ENCODE measurements at regions not wholly inside any gene's neighbourhood (a gene's known extent, or its start where the extent isn't known, plus 50 kb on each side); places are given as distances from the start of the nearest gene placed in this dataset.

DNA sequence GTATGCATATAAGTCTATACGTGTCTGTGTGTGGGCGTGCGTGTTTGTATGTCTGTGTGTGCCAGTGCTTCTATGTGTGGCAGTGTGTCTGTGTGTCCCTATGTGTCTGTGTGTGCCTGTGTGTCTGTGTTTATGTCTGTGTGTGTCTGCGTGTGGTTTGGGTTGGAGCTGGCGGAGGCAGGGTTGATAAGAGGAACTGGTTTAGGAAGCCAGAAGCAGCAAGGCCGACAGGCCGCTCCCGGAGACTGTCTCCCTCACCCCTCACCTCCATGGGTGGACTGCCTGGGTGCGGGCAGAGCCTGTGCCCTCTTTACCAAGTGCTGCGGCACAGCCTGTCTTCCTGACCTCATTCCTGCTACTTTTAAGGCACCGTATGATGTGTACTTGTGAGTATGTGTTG is 327.1 kb upstream of the B3GAT1 start:
- Histone ChIP-seq H3K4me1 (no peaks in the 10 kb centered on the region), H3K27me3 (no peaks in the 10 kb centered on the region), H3K27ac (no peak overlapping the region), H3K9me3 (no peaks in the 10 kb centered on the region), H3K36me3 (no peaks in the 10 kb centered on the region), H3K4me3 (no peak overlapping the region)
- intact Hi-C loops (cut with DNase I) = no loop called here
- no peak for DNase-seq (ENCODE audit: extremely low spot score in 2 of 2)
- TF ChIP-seq POLR2A (IDR thresholded peaks at IDR 0.05) = no peak
- TF ChIP-seq POLR2AphosphoS5 (IDR thresholded peaks at IDR 0.05; ENCODE audit: insufficient read depth in 1 of 2, low read depth in 1 of 2) = no peak
- TF ChIP-seq, protein P1, sequence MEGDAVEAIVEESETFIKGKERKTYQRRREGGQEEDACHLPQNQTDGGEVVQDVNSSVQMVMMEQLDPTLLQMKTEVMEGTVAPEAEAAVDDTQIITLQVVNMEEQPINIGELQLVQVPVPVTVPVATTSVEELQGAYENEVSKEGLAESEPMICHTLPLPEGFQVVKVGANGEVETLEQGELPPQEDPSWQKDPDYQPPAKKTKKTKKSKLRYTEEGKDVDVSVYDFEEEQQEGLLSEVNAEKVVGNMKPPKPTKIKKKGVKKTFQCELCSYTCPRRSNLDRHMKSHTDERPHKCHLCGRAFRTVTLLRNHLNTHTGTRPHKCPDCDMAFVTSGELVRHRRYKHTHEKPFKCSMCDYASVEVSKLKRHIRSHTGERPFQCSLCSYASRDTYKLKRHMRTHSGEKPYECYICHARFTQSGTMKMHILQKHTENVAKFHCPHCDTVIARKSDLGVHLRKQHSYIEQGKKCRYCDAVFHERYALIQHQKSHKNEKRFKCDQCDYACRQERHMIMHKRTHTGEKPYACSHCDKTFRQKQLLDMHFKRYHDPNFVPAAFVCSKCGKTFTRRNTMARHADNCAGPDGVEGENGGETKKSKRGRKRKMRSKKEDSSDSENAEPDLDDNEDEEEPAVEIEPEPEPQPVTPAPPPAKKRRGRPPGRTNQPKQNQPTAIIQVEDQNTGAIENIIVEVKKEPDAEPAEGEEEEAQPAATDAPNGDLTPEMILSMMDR (IDR thresholded peaks at IDR 0.05) = no peak

DNA sequence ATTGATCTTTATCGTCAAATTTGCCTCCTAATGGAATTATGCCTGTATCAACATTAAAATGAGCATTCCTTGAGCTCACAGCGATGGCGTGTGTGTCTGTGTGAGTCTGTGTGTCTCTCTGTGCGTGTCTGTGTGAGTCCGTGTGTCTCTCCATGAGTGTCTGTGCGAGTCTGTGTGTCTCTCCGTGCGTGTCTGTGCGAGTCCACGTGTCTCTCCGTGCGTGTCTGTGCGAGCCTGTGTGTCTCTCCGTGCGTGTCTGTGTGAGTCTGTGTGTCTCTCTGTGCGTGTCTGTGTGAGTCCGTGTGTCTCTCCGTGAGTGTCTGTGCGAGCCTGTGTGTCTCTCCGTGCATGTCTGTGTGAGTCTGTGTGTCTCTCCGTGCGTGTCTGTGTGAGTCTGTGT is 326.5 kb upstream of the B3GAT1 start:
- H3K4me1 ChIP-seq = no peaks in the 10 kb centered on the region
- no peak for DNase-seq (ENCODE audit: extremely low spot score in 2 of 2)
- H3K27ac ChIP-seq = no peak overlapping the region
- no peak overlapping the region for H3K4me3 ChIP-seq
- no peaks in the 10 kb centered on the region for H3K27me3 ChIP-seq
- no peaks in the 10 kb centered on the region for H3K9me3 ChIP-seq
- no peaks in the 10 kb centered on the region for H3K36me3 ChIP-seq
- intact Hi-C loops (cut with DNase I) = no loop called here
- TF ChIP-seq POLR2A (IDR thresholded peaks at IDR 0.05) = no peak
- TF ChIP-seq, protein P1 (IDR thresholded peaks at IDR 0.05) = no peak

DNA sequence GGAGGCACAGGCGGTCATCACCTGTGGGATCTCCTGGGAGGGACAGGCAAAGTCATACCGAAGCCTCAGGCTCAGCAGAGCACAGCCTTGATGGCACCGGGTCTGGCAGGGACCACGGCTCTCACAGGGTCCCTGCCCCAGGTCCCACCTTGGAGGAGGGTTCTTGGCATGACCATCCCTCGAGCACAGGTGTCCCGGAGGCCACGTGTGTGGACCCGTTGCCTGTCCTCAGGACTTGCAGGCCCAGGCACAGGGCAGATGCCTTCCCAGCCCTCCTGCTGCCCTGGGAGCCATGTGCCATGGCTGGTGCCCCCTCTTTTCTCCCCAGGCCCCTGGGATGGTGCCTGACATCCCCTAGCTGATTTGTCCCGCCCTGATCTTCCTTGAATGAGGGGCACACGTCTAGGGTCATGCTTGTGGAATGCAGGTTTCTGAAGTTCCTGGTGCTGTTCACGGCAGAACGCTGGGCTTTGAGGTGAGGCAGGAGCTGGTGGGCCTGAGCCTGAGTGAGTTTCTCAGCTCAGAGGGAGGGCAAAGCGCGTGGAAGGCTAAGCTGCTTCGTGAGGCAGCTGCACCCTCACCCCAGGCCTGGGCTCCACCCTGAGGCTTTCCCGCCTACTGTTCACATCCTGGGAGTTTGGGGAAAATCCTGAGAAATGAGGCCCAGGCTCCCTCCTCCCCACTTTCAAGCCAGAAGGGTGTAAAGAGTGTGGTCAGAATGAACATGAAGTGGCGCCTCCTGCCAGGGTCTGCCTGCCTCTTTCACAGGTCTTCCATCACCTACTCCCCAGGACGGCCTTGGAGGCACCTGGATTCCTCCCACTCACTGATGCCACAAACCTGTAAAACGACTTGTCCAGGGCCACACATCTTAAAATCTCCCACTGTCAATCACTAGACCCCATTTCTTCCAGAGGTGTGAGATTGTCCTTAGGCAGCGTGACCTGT is 325.8 kb upstream of the B3GAT1 start:
- no peak overlapping the region for H3K4me3 ChIP-seq
- H3K9me3 ChIP-seq = no peaks in the 10 kb centered on the region
- intact Hi-C loops (cut with DNase I) = no loop called here
- no peak for TF ChIP-seq POLR2AphosphoS5 (IDR thresholded peaks at IDR 0.05; ENCODE audit: insufficient read depth in 1 of 2, low read depth in 1 of 2)
- no peak for TF ChIP-seq POLR2A (IDR thresholded peaks at IDR 0.05)
- TF ChIP-seq, protein P1 (IDR thresholded peaks at IDR 0.05) = no peak
- no peaks in the 10 kb centered on the region for H3K4me1 ChIP-seq
- DNase-seq (ENCODE audit: extremely low spot score in 2 of 2) = no peak
- no peaks in the 10 kb centered on the region for H3K27me3 ChIP-seq
- no peak overlapping the region for H3K27ac ChIP-seq
- H3K36me3 ChIP-seq = no peaks in the 10 kb centered on the region

DNA sequence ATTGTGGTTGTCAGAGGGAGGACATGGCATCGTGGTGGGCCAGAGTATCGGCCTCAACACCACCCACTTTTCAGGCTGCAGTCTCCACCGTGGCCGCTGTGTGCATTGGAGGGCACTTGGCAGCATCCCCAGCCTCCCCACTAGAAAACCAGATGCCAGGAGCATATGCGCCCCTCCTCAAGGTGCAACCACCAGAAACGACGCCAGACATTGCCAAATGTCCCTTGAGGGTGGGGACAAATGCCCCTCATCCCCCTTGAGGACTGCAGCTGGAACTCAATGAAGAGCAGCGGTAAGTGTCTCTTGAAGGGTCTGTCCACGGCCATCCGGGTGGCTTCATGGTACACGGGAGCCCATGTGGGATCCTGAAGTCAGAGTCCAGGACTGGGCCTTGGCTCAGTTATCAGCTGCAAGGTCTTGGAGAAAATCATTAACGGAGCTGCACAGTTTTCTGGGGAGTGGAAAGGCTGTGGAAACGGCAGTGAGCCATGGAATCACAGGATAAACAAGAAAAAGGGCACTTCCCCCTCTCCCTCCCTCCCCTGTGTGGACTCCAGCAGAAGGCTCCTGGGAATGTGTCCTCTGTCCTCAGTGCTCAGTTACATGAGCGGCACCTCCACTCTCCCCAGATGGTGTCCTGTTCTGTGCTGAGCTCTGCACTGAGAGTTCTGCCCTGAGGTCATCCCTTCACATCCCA is 324.4 kb upstream of the B3GAT1 start:
- no peaks in the 10 kb centered on the region for H3K4me1 ChIP-seq
- H3K4me3 ChIP-seq = no peak overlapping the region
- no peaks in the 10 kb centered on the region for H3K36me3 ChIP-seq
- H3K27me3 ChIP-seq = no peaks in the 10 kb centered on the region
- DNase-seq (ENCODE audit: extremely low spot score in 2 of 2) = no peak
- no peak for TF ChIP-seq POLR2AphosphoS5 (IDR thresholded peaks at IDR 0.05; ENCODE audit: insufficient read depth in 1 of 2, low read depth in 1 of 2)
- no peak for TF ChIP-seq POLR2A (IDR thresholded peaks at IDR 0.05)
- TF ChIP-seq, protein P1 (IDR thresholded peaks at IDR 0.05) = no peak
- no peak overlapping the region for H3K27ac ChIP-seq
- H3K9me3 ChIP-seq = no peaks in the 10 kb centered on the region
- intact Hi-C loops (cut with DNase I) = no loop called here

DNA sequence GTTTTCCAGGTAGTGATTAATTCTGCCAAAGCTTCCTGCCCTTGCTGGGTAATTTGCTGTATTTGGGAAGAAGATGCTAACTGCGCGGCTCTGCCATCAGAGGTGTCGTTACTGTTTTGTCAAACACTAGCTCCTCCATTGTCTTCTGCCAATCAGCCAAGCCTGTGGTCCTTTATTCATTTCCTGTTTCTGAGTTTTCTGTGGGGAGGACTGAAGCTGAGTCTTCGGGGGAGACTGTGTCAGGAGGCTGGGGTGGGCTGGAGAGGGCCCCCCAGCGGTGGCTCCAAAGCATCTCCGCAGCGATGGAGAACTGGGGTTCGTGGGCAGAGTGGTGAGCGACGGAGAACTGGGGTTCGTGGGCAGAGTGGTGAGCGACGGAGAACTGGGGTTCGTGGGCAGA is 322.9 kb upstream of the B3GAT1 start:
- no peaks in the 10 kb centered on the region for H3K4me1 ChIP-seq
- no peaks in the 10 kb centered on the region for H3K36me3 ChIP-seq
- intact Hi-C loops (cut with DNase I) = no loop called here
- no peaks in the 10 kb centered on the region for H3K27me3 ChIP-seq
- H3K9me3 ChIP-seq = no peaks in the 10 kb centered on the region
- H3K27ac ChIP-seq = no peak overlapping the region
- TF ChIP-seq POLR2AphosphoS5 (IDR thresholded peaks at IDR 0.05; ENCODE audit: insufficient read depth in 1 of 2, low read depth in 1 of 2) (no peak), POLR2A (IDR thresholded peaks at IDR 0.05) (no peak)
- TF ChIP-seq, protein P1 (IDR thresholded peaks at IDR 0.05) = no peak
- H3K4me3 ChIP-seq = no peak overlapping the region
- DNase-seq (ENCODE audit: extremely low spot score in 2 of 2) = no peak
